NCI-H2227 (cell line): ENCODE measurements at regions not wholly inside any gene's neighbourhood (a gene's known extent, or its start where the extent isn't known, plus 50 kb on each side); places are given as distances from the start of the nearest gene placed in this dataset.

Experiments used
- DNase-seq: peaks from one replicate; lab custom pipeline; 2025; ENCODE audit not compliant: unreplicated experiment; lab: John Stamatoyannopoulos, UW

DNA sequence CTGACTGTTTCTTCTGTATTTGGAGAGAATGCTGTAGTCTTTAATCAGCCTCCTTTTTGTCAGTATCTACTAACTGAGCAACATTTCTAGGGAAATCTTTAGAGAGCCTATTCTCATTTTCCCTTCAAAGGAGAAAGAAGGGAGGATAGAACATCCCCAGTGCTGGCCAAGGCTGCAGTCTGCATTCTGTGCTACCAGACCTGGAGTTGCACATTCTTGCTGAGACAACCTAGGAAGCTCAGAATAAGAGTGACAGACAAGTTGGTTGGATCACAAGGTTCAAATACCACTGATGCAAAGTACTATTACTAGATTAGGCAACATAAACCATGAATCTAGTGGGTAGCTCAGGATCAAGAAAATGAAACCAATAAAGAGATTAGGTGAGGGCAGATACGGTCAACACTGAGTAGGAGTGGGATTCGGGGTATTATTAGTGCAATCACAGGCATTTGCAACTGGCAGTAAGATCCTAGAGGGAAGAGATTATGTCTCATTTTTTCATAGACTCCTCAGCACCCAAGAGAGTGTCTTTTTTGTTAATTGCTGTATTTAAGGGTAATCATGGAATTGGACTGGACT, 213.5 kb upstream of the FAM83B start:
- no peak for DNase-seq

DNA sequence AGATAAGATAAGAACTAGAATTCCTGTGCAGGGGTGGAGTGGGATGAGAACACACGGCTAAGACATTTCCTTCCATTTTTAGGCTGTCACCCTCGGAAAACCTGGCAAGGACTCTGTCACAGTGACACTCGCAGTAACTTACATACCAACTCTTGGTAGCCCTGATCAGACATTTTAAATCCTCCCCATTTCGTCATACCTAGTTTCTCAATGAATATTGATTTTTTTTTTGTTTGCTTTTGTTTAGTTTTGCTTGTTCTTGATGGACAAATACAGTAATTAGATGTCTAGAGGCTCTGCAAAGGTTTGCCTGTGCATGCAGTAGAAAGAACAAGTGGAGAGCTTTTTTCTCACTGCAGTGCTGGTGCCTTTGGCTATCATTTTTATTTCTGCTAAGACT, 213.0 kb upstream of the FAM83B start:
- DNase-seq = no peak

DNA sequence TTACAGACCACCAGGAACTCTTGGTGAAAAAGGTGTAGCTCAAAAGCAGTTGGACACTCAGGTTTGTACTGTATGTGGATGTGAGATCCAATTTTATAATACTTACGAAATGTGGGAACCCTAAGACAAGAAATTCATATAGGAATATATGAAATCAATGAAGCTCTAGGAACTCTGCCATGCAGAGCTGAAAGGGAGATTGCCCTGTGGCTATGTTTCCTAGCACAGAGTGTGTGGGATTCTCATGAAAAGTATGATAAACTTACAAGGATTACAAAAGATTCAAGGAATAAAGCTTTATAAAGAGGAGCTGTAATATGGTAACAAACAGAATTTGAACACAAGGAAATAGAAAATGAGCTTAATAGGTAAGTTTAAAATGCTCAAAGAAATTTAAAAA, 205.7 kb upstream of the FAM83B start:
- DNase-seq = no peak

DNA sequence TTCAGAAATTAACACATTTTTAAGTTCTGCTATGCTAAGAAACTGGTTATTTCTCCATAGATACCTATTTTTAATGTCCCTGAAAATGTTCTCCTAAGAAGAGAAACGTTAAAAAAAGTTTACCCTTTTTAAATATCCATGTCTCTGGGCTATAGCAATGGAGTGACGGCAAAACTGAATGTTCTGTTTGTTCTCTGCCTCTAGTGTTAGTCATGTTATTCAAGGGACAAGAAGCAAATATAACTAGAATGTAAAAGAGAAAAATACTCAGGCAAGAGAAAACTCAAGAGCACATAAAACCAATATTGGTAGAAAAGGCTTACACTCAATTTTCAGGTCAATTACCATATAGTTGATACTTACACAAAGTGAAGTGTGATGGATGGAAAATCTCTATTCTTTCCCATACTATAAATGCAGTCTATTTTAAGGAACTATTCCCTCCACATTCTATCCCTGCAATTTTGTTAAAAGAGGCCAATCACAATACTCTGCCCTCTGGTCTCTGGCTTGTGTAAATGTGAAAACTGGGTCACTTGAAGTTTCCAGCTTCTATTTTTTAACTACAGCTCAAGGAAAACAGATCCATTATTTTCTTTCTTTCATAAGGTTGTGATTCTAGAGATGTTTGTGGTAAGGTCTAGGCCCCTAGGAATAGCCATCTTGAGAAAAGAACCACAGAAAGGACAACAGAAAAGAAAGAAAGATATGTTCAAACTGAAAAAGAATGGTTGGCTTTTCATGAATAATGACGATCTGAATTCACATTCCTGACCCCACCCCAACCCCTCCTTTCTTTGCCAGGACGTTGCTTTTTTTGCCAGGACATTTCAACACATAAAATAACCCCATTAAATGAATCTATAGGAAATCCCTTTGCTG, 200.3 kb upstream of the FAM83B start:
- no peak for DNase-seq

DNA sequence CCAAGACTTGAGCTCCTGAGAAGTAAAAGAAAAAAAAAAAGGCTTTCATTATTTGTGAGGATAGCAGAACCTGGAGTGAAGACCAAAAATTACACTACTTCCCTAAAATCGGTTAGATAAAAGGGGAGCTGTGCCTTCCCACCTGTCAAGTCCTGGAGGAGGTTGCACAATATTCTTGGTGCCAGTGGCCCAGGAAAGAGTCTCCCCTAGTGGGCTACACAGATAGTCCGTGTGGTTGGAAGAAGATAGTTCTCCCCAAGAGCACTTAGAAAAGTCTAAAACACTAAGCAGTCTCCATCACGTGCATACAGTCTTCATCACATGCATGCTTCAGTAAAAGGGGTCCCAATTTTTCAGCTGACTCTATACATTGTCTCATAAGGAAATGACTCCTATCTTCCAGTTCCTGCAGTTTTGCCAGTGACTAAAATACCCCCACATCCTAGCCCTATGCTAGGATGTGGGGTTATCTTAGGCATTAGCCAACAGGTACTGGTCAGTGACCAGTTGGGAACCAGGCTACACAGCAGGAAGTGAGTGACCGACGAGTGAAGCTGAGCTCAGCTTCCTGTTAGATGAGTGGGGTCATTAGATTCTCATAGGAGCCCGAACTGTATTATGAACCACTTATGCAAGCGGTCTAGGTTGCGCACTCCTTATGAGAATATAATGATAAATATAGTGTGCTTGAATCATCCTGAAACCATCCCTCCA, 199.5 kb upstream of the FAM83B start:
- no peak for DNase-seq

DNA sequence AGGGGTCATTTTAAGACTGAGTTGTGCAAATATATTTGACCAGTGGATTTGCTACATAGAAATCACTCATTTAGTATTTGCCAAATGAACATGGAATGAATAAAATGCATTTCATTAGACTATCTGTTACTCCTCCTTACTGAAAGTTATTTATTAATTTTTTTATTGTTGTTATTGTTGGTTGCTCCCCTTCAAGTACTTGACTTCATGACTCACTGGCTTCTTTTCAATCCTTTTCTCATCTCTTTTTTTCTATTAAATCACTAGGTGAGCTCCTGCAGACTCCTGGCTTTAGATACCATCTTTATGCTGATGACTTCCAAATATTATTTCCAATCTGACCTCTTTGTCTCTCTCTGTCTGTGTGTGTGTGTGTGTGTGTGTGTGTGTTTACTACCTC, 192.2 kb upstream of the FAM83B start:
- no peak for DNase-seq

DNA sequence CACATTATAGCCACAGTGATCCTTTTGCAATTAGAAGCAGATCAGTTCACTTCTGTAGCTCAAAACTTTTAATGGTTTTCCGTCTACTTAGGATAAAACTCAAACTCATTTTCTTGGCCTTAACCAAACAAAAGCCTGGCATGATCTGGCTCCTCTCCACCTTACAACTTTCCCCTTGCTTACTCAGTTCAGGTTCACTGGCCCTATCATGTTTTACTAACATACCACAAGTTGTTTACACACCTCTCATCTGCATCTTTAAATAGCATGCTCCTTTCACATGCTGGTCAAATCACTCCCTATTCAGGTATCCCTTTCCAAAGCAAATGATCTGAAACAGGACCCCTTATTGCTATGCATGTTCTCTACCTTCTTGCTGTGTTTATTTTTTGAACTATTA, 191.4 kb upstream of the FAM83B start:
- DNase-seq = no peak

DNA sequence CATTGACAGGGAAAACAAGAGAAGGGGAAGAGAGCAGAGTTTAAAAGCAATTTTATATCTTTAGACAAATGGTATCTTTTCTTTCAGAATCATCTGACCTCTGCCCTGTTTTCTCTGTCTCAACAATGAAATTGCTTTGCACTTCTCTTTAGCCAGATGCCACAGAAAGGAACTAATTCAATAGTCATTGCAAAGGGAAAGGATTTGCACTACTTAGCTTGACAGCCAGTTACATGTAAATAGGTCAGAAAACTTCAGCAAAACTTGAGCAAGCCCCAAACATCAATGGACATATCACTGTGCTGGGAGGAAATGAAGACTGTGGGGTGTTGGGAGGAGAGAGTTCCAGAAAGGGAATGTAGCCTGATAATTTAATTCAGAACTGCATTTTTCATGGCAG, 181.3 kb upstream of the FAM83B start:
- no peak for DNase-seq

DNA sequence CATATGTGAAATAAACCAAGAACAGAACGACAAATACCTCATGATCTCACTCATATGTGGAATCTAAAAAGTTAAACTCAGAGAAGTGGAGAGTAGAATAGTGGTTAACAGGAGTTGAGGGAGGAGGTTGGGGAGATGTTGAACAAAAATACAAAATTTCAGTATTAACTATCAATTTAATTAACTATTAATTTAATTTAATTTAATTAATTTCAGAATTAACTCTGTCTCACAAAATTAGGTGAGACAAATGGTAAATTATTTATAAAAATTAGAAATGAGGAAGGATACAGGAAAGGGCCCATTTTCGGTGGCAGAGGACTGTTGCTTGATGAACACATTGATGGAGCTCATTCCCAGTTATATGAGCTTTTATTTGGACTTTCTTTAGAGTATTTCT, 166.0 kb upstream of the FAM83B start:
- no peak for DNase-seq

DNA sequence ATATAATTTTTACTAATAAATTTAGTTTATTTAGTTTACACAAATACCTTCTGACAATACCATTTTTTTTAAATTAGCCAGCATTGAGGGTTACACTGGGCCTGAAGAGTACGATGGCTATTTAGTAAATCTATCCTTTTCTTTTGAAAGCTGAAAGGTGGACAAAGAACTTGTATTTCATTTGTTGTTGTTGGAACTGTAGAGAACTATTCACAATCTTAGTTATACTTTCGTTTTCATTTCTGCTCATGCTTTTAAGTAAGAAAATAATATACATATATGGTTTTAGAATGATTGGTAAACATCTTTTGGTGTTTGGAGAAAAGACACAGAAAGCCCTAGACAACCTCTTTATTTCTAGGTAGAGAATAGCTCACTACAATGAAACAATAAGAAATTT, 165.3 kb upstream of the FAM83B start:
- DNase-seq = no peak

DNA sequence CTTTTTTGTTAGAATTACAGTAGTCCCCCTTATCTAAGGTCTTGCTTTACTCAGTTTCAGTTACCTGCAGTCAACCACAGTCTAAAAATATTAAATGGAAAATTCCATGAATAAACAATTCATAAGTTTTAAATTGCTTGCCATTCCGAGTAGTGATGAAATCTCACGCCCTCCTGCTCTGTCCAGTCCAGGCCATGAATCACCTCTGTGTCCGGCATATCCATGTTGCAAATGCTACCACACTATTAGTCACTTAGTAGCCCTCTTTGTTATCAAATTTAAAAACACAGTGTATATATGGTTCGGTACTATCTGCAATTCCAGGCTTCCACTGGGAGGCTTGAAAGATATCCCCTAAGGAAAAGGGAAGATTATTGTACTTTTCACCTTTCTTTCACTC, 164.6 kb upstream of the FAM83B start:
- DNase-seq = no peak

DNA sequence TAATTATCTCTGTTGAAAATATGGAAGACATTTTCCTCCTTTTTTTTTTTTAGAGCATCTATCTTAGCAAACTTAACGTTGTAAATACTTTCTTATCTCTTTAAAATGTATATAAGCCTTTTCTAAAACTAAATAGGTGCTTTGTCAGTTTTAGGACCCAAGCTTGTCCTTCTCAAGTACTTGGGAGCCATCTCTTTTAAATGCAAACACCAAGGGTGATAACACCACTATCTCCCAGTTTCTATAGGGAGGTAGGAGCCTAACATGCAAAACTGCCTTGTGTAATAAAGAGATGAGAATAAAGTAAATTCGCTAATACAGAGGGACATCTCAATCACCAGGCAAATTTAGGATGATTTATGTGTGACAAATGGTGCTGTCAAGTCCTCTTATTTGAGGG, 157.0 kb upstream of the FAM83B start:
- DNase-seq = no peak

DNA sequence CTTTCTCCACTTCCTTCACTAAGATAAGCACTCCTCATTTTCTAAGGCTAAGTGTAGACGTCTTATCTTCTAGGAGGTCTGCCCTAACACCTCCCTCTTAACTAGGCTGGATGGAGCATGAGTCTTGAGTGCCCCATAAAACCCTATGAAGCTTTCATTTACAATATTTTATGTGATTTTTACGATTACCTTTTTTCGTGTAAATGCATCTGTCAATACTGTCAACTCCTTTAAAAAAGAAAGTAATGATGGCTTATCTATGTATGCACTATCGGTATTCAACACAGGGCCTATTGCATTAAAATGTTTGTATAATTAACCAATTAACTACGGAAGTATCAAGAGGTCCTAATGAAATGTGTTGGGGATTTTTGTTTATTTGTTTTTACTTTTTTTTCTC, 156.0 kb upstream of the FAM83B start:
- no peak for DNase-seq

DNA sequence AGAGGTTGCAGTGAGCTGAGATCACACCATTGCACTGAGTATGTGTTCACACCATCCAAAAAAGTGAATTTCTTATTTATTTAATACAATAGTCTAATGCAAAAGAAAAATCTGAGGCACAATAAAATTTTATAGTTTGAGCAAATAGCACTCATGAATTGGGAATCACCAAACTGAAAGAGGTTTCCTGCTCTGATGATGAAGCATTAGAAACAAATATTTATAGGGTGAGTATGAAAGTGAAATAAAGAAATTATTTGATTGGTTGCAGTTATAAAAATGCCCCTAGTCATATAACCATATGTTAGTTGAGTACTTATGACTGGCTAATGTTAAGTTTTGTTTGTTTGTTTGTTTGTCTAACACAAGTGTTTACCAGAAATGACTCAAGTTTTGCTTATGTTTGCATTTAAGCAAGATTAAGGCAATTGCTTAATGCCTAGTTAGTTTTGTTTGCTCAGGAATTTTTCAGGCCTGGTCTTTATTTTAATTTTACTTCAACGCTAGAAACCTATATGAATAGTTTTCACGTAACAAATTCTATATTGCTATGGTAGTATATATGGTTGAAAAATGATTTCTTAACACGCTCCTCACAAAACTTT, 151.5 kb upstream of the FAM83B start:
- no peak for DNase-seq

DNA sequence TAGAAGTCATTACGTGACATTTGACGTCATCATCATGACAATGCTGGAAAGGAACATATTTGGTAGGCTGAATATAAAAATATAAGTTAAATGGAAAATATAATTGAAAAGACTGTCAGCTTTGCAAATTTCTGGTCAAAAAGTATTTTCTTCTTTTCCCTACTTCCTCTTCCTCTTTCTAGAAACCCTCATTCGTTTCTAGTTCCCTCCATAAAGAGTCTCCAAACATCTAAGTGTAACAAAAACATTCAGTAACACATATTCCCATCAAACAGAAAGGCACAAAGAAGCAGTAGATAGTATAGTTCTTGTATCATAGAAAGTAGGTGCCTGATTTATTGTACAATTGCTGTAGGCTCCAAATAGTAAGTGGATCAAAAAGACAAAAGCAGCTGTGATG, 150.8 kb upstream of the FAM83B start:
- DNase-seq = no peak

DNA sequence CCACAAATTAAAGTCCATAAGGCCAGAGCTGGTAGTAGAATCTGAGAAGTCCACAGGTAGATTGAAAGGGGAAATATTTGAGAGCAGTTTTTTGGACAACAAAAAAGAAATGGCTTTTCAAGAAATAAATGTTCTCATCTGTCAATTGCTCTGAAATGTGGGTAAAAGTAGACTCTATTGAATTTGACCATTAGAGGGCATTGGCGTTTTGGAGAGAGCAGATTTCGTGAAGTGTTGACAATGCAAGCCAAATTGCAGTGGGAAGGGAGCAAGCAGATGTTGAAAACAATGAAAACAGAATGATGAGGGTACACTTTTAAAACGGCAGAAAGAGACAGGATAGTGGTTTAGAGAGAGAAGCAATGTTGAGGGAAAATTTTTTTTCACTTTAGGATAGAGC, 149.1 kb upstream of the FAM83B start:
- no peak for DNase-seq

DNA sequence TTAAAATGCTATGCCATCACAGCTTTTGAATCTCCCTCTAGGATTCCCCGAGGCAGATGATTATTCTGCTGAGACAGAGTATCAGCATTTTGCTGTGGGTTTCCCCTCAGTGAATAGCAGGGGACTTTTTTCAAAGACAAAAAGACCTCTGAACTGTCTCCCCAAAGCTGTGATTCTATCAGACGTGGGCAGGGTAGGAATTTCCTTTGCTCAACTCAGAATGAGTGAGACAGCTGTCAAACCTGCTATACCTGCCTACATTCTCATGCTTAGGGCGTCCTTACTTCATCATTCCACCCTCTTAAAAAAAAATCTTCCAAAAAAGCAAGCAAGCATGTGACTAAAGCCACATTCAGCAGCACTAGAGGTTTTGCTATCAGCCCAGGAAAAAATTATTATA, 147.6 kb upstream of the FAM83B start:
- DNase-seq = no peak

DNA sequence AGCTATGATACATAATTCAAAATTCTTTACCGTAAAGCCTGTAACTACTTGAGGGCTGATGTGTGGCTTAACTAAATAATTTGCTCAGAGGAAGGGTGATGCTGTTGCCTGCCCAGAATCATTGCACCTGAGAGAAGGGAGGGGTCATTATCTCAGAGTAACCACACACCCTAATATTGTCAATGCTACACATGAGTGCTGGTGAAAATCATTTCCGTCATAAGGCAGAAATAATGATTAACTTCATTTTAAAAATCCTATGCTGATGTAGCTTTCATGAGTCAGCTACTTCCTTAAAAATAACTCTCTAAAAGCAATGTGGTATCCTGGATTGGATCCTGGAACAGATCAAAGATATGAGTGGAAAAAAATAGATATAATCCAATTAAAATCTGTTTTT, 146.4 kb upstream of the FAM83B start:
- DNase-seq = no peak

DNA sequence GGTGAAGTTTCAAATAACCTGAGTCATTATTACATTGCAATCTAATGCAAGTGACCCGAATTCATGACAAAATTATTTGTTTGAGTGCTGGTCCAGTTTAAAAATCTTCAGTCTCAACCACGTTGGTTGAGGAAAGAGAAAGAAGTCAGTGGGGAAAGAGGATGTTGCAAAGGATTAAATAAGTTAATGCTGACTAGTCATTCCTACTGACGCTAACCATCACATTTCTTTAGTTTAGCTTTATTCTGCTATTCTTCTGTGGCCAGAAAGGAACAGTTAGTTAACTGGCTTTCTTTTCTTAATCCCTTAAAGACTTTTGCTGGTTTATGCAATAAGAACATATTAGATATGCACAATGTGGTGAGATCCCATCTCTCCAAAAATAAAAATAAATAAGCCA, 143.8 kb upstream of the FAM83B start:
- DNase-seq = no peak

DNA sequence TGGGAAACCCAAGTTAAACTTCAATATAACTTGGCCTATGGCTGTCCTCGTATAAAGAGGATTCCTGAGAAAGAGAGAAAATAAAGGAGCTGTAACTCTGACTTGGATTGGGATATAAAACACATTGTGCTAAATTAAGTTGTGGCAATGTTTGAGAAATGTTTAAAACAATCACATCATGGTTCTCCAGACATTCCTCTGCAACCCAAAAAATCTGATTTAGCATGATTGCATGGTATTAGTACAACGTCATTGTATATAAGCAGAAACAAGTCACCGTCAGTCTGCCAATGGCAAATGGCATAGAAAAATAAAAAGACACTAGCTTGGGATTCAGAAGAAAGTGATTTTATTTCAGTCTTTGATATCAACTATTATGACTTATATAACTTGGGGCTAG, 140.2 kb upstream of the FAM83B start:
- DNase-seq = no peak

DNA sequence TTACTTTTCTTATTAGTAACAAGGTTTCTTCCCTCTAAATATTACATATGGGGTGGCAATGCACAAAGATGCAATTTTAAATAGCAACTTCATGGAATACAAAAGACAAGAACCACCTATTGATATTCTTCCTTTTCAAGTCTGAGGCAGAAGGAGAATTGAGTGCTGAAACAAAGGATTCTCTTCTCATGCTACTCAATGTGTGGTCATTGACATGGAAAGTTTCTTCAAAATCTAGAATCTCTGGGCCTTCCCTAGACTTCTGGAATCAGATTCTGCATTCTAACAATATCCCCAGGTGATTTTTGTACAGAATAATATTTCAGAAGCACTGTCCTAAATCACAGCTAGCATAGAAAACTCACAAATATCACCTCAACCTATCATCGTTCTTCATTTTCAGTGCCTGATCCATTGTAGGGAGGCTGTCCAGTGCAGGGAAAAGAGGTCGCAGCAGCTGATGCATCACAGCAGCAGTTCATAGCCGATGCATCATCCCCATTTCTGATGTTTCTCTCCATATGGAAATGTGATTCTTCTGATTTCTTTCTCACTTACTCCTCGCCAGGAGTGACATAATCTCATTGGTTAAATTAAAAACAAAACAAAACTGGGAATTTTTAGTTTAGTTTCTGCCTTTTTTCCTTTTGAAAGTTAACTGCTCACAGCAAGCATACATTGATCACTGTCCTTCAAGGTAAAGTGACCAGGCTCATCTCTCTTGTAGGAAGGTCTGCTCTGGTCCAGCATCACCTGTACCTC, 139.5 kb upstream of the FAM83B start:
- no peak for DNase-seq
